HepG2 (cell line): ENCODE measurements at regions not wholly inside any gene's neighbourhood (a gene's known extent, or its start where the extent isn't known, plus 50 kb on each side); places are given as distances from the start of the nearest gene placed in this dataset.

Experiments used
- HDAC6 ChIP-seq: fragments of 200-600 bp; sonication (generic); IDR thresholded peaks from 2 replicates; pipeline ENCODE4 v1.7.0; 2017; ENCODE audit warnings: mild to moderate bottlenecking, antibody characterized with exemption, low read length, low read depth
- POLR2AphosphoS5 ChIP-seq: IDR thresholded peaks from 2 replicates; pipeline ENCODE4 v1.6.1; 2012; ENCODE audit warnings: low read depth, low read length
- SRF ChIP-seq: IDR thresholded peaks from 2 replicates; pipeline ENCODE4 v1.6.1; 2011; ENCODE audit warnings: mild to moderate bottlenecking, low read depth, low read length, moderate library complexity
- ZMYM2 ChIP-seq: sonication (generic); formaldehyde crosslinking; IDR thresholded peaks from 2 replicates; pipeline ENCODE4 v1.8.0; 2022; ENCODE audit warnings: mild to moderate bottlenecking, missing genetic modification reagents
- TF ChIP-seq, protein P1 (sequence below): sonication (generic); formaldehyde crosslinking; IDR thresholded peaks from 2 replicates; pipeline ENCODE4 v1.5.0; 2020; ENCODE audit warnings: mild to moderate bottlenecking, missing genetic modification reagents, moderate library complexity

DNA sequence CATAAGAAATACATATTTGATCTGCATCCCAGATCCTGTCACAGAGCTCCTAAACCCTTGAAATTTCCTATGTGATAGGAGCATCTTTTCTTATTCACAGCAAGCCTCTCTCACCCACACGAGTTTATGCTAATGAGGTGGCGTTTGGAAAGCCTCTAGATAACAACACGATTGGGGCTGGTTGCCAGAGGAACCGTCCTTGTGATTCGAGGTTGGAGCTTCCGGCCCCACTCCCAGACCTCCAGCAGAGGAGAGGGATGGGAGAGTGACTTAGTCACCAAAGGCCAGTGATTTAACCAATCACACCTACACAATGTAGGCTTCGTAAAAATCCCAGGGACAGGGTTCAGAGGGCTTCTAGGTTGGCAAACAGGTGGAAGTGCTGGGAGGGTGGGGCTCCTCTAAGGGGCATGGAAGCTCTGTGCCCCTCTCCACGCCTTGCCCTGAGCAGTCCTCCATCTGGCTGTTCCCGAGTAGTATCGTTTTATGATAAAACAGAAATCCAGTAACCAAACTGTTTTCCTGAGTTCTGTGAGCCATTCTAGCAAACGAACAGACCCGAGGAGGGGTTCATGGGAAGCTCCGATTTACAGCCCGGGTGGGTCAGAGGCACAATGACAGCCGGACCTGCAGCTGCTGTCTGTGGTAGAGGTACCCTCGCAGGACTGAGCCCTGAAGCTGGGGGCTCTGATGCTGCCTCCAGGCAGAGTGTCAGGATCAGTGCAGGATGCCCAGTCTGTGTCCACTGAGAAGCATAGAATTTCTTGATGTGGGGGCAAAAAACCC, 238.1 kb upstream of the ARID1B start:
- no peak for TF ChIP-seq HDAC6
- TF ChIP-seq, protein P1, sequence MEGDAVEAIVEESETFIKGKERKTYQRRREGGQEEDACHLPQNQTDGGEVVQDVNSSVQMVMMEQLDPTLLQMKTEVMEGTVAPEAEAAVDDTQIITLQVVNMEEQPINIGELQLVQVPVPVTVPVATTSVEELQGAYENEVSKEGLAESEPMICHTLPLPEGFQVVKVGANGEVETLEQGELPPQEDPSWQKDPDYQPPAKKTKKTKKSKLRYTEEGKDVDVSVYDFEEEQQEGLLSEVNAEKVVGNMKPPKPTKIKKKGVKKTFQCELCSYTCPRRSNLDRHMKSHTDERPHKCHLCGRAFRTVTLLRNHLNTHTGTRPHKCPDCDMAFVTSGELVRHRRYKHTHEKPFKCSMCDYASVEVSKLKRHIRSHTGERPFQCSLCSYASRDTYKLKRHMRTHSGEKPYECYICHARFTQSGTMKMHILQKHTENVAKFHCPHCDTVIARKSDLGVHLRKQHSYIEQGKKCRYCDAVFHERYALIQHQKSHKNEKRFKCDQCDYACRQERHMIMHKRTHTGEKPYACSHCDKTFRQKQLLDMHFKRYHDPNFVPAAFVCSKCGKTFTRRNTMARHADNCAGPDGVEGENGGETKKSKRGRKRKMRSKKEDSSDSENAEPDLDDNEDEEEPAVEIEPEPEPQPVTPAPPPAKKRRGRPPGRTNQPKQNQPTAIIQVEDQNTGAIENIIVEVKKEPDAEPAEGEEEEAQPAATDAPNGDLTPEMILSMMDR (CRISPR knock-in tag) = no peak
- no peak for TF ChIP-seq POLR2AphosphoS5
- TF ChIP-seq SRF = no peak
- TF ChIP-seq ZMYM2 (CRISPR knock-in tag) = no peak
